ENCODE measurements at regions not wholly inside any gene's neighbourhood (a gene's known extent, or its start where the extent isn't known, plus 50 kb on each side); places are given as distances from the start of the nearest gene placed in this dataset.
A peak's percentile ranks its signal among the peaks of the same experiment; 100 is the strongest.

- no peak for DNase-seq (ENCODE audit: low read depth in 2 of 2)
Observed at GRCh38 chr6:1515280-1515679, 94.4 kb upstream of the FOXC1 start.

GRCh38 chr6:1515781-1516180 lies 93.9 kb upstream of the FOXC1 start:
- DNase-seq (ENCODE audit: low read depth in 2 of 2), result no peak

GRCh38 chr6:1516742-1517520 lies 92.8 kb upstream of the FOXC1 start:
- no peak for DNase-seq (ENCODE audit: low read depth in 2 of 2)

- DNase-seq (ENCODE audit: low read depth in 2 of 2), result no peak
Observed at GRCh38 chr6:1518855-1519254, 90.9 kb upstream of the FOXC1 start.

- DNase-seq (ENCODE audit: low read depth in 2 of 2), result no peak
Observed at GRCh38 chr6:1519597-1519996, 90.1 kb upstream of the FOXC1 start.

- no peak for DNase-seq (ENCODE audit: low read depth in 2 of 2)
Observed at GRCh38 chr6:1522779-1523178, 86.9 kb upstream of the FOXC1 start.

- DNase-seq (ENCODE audit: low read depth in 2 of 2), result peak; percentile 66 to 73
Observed at GRCh38 chr6:1524040-1524480, 85.7 kb upstream of the FOXC1 start.

GRCh38 chr6:1525364-1526038 lies 84.2 kb upstream of the FOXC1 start:
- DNase-seq (ENCODE audit: low read depth in 2 of 2), result no peak

GRCh38 chr6:1526398-1527072 lies 83.2 kb upstream of the FOXC1 start:
- DNase-seq (ENCODE audit: low read depth in 2 of 2), result no peak

- peak; percentile 17 to 21 for DNase-seq (ENCODE audit: low read depth in 2 of 2)
Observed at GRCh38 chr6:1527073-1527457, 82.7 kb upstream of the FOXC1 start.

- no peak for DNase-seq (ENCODE audit: low read depth in 2 of 2)
Observed at GRCh38 chr6:1535295-1535694, 74.4 kb upstream of the FOXC1 start.

GRCh38 chr6:1536526-1537429 lies 72.9 kb upstream of the FOXC1 start:
- DNase-seq (ENCODE audit: low read depth in 2 of 2), result no peak

- DNase-seq (ENCODE audit: low read depth in 2 of 2), result no peak
Observed at GRCh38 chr6:1538369-1538768, 71.3 kb upstream of the FOXC1 start.

GRCh38 chr6:1538810-1539478 lies 70.8 kb upstream of the FOXC1 start:
- no peak for DNase-seq (ENCODE audit: low read depth in 2 of 2)

GRCh38 chr6:1540864-1541521 lies 68.7 kb upstream of the FOXC1 start:
- no peak for DNase-seq (ENCODE audit: low read depth in 2 of 2)

- no peak for DNase-seq (ENCODE audit: low read depth in 2 of 2)
Observed at GRCh38 chr6:1542335-1542734, 67.4 kb upstream of the FOXC1 start.

- no peak for DNase-seq (ENCODE audit: low read depth in 2 of 2)
Observed at GRCh38 chr6:1542764-1543163, 67.0 kb upstream of the FOXC1 start.

GRCh38 chr6:1544000-1544399 lies 65.7 kb upstream of the FOXC1 start:
- no peak for DNase-seq (ENCODE audit: low read depth in 2 of 2)

GRCh38 chr6:1544603-1545002 lies 65.1 kb upstream of the FOXC1 start:
- DNase-seq (ENCODE audit: low read depth in 2 of 2), result no peak

- no peak for DNase-seq (ENCODE audit: low read depth in 2 of 2)
Observed at GRCh38 chr6:1545654-1546053, 64.1 kb upstream of the FOXC1 start.

GRCh38 chr6:1547785-1548184 lies 61.9 kb upstream of the FOXC1 start:
- no peak for DNase-seq (ENCODE audit: low read depth in 2 of 2)
